ENCODE measurements at regions not wholly inside any gene's neighbourhood (a gene's known extent, or its start where the extent isn't known, plus 50 kb on each side); places are given as distances from the start of the nearest gene placed in this dataset.

- no peak overlapping the region for H2AFZ ChIP-seq (replicated peaks; ENCODE audit: low read length, poor library complexity)
- H3K4ac ChIP-seq (ENCODE audit: low read depth, low read length): no peak overlapping the region
- no peaks in the 10 kb centered on the region for H3K27me3 ChIP-seq (ENCODE audit: control insufficient read depth, insufficient read depth, low read length)
- H3K4me1 ChIP-seq (ENCODE audit: control insufficient read depth, insufficient read depth, low read length): no peaks in the 10 kb centered on the region
- no peak overlapping the region for H3K18ac ChIP-seq (ENCODE audit: low read depth, low read length)
- no peak overlapping the region for H3K23ac ChIP-seq (ENCODE audit: low read depth, low read length)
- no peak overlapping the region for H2BK15ac ChIP-seq (ENCODE audit: low read depth, low read length)
- H3K9ac ChIP-seq (ENCODE audit: low read depth, low read length): no peak overlapping the region
- H3K4me3 ChIP-seq (ENCODE audit: insufficient read depth, low read depth, low read length): no peak overlapping the region
- in situ Hi-C loops (cut with MboI; ENCODE audit: low sequenced_read_pairs) (no loop called here), intact Hi-C loops (cut with micrococcal nuclease) (no loop called here), dilution Hi-C loops (cut with HindIII; ENCODE audit: low sequenced_read_pairs, unreplicated experiment) (no loop called here)
- no peak for TF ChIP-seq FOS (IDR thresholded peaks at IDR 0.05; ENCODE audit: low read depth, low read length)
- TF ChIP-seq BHLHE40 (IDR thresholded peaks at IDR 0.05; ENCODE audit: low read depth, low read length): no peak
- no peak for TF ChIP-seq SMC3 (IDR thresholded peaks at IDR 0.05; ENCODE audit: low read depth, low read length)
- no peaks in the 10 kb centered on the region for H4K20me1 ChIP-seq (ENCODE audit: insufficient read depth, low read length)
- no peak overlapping the region for H3K14ac ChIP-seq (replicated peaks; ENCODE audit: low read depth, low read length)
- no peak overlapping the region for H2BK120ac ChIP-seq (ENCODE audit: low read depth, low read length)
- no CpG with 5 or more reads among the region's 2 CpGs for WGBS, 2 experiments (ENCODE audit: extremely low coverage in 2 of 2, insufficient read length in 1 of 2)
- no peak overlapping the region for H2AK5ac ChIP-seq (ENCODE audit: low read depth, low read length)
- H2BK5ac ChIP-seq (ENCODE audit: low read depth, low read length, poor library complexity, severe bottlenecking): no peak overlapping the region
- no peak overlapping the region for H4K5ac ChIP-seq (ENCODE audit: low read depth, low read length)
- no peaks in the 10 kb centered on the region; the same call in 1 of the 2 replicates for H3K9me3 ChIP-seq (ENCODE audit: control insufficient read depth, insufficient read depth, low read length)
- no peak overlapping the region for H3K27ac ChIP-seq (ENCODE audit: insufficient read depth, low read length)
- no peak overlapping the region for H2AK9ac ChIP-seq (replicated peaks; ENCODE audit: low read depth, low read length, poor library complexity)
- no peaks in the 10 kb centered on the region for H3K36me3 ChIP-seq (ENCODE audit: control insufficient read depth, insufficient read depth, low read length)
- no peak overlapping the region for H3K4me2 ChIP-seq (ENCODE audit: low read depth, low read length)
- no peak overlapping the region for H3K56ac ChIP-seq (ENCODE audit: extremely low read depth, insufficient read depth, low read length)
- H3K9me1 ChIP-seq (ENCODE audit: insufficient read depth, low read length): no peaks in the 10 kb centered on the region
- POLR2A ChIA-PET (ENCODE audit: unreplicated experiment): no interaction called here
- no peak overlapping the region for H4K91ac ChIP-seq (ENCODE audit: insufficient read depth, low read depth, low read length)
- DNase-seq: peak; percentile 63
- no TSS peak for BruUV-seq (replicated peaks)
- no peaks in the 10 kb centered on the region for H3K79me1 ChIP-seq (ENCODE audit: low read depth in 1 of 2, low read length in 2 of 2)
- ATAC-seq (ENCODE audit: low read depth): peak; percentile 84
- no peak overlapping the region for H2BK20ac ChIP-seq (ENCODE audit: low read depth, low read length)
- no peak overlapping the region for H4K8ac ChIP-seq (ENCODE audit: low read depth in 2 of 2, low read length in 2 of 2)
- CTCF ChIA-PET: interaction anchor here (0.6 kb wide), 1 partner anchor 1637 kb away, joined by 3 read pairs; no protein-coding TSS in a partner anchor
Observed at GRCh38 chr13:89375839-89376238, 1704.7 kb downstream of the SLITRK5 start.

Data from IMR-90 (cell line).